ENCODE measurements at regions not wholly inside any gene's neighbourhood (a gene's known extent, or its start where the extent isn't known, plus 50 kb on each side); places are given as distances from the start of the nearest gene placed in this dataset.
A peak's percentile ranks its signal among the peaks of the same experiment; 100 is the strongest.

GRCh38 chr15:53397041-53397616 is 362.3 kb downstream of the WDR72 start:
- no peak for DNase-seq

- DNase-seq: no peak
Observed at GRCh38 chr15:53395871-53396270, 363.6 kb downstream of the WDR72 start.

GRCh38 chr15:53390549-53390948 is 368.9 kb downstream of the WDR72 start:
- DNase-seq: no peak

DNA sequence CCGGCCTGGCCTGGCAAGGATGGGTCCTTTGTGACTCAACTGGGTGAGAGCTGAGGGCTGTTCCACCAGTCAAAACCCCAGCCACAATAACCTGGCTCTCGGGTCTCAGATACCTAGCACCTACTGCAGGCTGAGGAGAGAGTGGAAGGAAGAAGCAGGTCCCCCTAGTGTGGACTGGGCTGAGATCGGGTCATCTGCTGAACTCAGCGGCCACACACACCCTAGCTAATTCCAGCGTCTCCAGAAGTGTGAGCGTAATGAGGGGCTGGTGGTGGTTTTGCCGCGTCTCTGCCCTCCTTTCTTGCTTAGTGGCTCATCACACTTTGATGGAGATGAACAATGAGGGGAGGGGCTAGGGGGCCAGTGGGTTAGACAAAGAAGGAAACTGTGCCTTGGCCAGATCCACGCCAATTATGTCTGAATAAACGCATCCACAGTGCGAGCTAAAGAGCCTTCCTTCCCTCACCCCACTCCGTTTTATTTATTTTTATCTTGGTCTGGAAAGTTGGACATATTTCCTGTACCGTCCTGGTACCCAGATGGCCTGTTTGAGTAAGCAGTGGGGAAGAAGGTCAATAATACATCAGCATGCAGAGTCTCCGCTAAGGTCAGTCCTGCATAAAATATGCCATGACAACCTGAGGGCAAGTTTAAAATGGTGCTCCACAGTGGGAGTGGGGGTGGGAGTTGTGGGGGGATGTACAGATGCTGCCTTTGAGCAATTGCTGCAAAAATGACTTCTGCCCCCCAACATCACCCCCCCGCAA is 370.0 kb downstream of the WDR72 start:
- DNase-seq: no peak

DNA sequence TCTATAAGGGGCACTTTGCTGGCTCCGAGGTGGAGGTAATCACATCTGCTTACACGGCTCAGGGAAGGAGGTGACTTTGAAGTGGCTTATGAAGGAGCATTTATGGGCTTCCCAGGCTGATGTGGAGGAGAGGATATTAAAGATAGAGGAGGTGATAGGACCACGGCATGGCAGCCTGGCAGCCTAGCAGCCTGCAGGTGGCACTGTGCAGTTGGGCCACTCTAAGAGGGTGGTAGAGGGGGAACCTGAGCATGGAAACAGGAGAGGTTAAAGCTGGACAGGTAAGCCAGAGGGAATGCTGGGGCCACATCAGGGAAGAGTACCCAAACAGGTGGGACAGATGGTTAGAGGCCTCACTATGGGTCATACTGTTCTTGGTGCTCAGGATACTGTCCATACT is 375.0 kb downstream of the WDR72 start:
- peak; percentile 1 for DNase-seq

- DNase-seq: no peak
Observed at GRCh38 chr15:53378096-53378800, 381.2 kb downstream of the WDR72 start.

- no peak for DNase-seq
Observed at GRCh38 chr15:53367740-53368139, 391.7 kb downstream of the WDR72 start.

- DNase-seq: no peak
Observed at GRCh38 chr15:53360881-53361280, 398.6 kb downstream of the WDR72 start.

GRCh38 chr15:53359038-53359437 is 400.4 kb downstream of the WDR72 start:
- DNase-seq: no peak

DNA sequence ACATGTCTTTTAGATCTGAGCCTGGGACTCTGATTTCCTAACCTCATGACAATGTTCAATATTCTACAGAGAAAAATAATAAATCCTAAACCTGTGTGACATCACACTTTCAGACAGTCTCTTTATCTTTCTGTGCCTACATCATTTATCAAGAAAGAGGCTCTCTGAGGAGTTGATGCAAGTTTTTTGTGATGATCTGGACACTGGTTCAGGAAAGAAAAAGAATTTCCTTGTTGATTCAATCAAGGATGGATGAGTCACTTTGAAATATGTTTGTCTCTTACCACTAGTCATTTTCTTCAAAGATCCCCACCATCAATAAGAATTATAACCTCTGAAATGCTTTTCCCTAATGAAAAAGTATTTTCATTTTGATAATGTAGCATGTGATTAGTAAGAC is 404.6 kb downstream of the WDR72 start:
- no peak for DNase-seq

GRCh38 chr15:53351373-53351772 is 408.1 kb downstream of the WDR72 start:
- DNase-seq: no peak

DNA sequence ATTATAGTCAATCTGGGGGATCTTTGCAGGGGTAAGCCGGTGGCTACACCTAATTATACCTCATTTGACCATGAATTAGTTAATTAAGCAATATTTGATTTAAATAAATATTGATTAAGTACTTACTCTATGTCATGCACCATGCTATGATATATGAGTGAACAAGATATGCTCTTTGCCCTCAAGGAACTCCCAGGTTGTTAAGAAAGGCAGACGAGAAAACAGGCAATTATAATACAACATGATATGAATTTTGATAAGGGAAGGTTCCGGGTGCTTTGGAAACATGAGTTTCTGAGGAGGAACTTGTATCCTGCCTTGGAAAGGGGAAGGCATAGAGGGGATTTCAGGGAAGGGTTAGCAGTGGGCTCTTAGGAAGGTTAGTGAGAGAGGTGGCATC is 412.9 kb downstream of the WDR72 start:
- no peak for DNase-seq

- no peak for DNase-seq
Observed at GRCh38 chr15:53331328-53332190, 427.9 kb downstream of the WDR72 start.

DNA sequence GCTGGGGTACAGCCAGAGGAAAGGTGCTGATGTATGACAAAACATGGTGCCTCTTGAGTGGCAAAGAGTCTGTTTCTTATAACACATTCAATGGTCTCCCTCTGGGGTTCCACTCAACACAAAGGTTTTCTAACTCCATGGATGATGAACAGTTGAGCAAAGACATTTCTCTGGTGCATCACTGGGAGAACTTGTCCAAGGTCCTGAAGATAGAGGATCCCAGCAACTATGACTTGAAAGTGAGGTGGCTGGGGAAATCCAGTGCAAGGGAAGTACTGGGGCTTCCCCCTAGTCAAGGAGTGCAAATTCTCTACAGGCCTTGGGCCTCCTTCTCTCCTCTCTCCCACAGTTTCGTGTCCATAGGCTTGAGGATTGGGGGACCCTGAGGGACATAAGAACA is 431.1 kb downstream of the WDR72 start:
- no peak for DNase-seq

GRCh38 chr15:53324061-53324460 is 435.4 kb downstream of the WDR72 start:
- DNase-seq: no peak

DNA sequence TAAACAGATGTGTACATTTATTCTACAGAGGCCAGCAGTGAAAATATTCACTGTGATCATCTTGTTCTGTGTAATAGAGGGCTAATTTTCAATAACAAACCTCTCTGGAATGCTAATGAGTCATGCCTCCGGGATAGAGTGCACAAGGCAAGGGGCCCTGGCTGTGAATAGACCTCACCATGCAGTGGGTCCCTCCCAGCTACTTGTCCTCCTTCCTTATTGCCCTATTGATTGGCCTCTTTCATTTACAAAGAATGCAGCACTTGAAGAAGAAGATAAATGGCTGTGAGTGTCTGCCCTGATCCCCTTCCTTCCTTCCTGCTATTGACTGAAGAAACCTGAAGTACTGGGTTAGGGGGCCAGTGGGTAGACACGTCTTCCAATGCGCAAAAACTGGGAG is 436.3 kb downstream of the WDR72 start:
- no peak for DNase-seq

DNA sequence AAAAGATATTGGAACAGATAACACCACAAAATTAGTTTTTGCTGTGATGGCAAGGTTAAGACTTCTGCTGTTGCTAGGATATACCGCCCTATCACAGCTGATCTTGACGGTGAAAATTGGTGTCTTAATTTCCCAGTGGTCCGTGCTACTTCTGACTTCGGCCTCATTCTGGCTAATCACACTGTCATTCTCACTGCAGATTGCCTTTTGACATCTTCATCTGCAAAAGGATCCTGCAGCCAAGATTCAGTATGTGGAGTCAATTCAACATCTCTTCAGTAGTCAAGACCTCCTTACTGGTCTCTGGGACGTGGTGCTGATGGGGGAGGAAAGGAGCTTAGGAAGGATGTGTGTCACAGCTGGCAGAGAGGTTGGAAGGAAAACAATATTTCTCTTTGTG is 438.6 kb downstream of the WDR72 start:
- no peak for DNase-seq

DNA sequence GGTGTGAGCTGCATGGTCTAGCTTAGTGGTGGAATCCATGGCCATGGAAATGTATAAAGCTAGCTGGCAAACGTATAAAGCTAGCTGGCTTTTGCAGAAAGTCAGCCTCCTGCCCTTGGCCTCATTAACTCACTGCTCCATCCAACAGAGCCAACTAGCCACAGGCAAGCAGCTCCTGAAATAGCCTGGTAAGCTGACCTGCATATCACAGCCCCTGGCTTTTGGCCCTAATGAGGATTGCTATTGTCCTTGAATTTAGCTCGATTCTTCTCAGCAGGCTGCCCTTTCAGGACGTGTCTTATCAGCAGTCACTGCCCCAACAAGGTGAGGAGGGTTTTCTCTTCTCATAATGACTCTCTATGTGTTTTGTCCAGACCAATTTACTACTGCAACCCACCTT is 446.8 kb downstream of the WDR72 start:
- no peak for DNase-seq

GRCh38 chr15:53310709-53311108 is 448.8 kb downstream of the WDR72 start:
- DNase-seq: no peak

DNA sequence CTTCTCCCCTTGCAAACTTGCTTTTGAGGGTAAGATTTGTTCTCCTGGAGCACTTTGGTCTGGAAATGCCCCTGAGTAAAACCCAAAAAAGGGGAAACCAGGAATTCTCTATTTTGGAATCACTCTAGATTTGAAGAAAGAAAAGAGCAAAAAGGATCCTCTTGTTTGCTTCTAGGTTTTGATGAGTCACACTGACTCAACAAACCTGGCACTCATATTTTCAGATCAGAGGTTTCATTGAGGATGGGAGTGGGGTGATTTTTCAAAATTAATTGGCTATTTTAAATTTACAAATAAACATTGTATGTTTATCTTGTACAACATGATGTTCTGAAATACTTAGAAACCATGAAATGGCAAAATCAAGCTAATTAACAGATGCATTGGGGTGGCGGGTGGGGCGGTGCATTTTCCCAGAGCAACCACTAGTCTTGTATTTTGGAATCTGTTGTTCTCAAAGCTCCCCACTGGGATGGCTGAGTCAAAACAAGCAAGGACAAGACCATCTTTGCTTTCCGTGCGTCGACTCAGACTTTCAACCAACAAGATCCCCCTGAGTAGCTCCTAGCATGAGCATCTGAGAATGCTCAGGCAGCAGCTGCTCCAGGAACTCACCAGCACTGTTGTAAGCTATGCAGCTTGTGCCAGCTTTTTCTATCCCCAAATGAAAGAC is 451.4 kb downstream of the WDR72 start:
- DNase-seq: no peak

DNA sequence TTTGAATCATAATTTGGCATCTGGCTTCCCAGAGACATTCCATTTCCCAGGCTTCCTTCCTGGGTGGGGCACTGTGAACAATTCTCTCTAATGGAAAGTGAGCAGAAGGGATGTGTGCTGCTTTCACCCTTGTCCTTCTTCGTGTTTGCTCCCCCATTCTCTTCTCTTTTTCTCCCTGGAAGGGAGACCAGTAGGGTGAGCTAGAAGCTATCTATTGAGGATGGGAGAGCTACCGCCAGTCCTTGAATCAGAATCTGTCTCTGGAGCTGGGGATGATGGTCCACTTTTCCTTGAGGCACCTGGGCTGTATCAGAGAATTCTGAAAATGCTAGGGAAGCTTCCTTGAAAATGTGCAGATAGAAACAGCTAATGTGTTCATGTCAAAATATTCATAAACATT is 453.9 kb downstream of the WDR72 start:
- DNase-seq: no peak

GRCh38 chr15:53305101-53305500 is 454.4 kb downstream of the WDR72 start:
- no peak for DNase-seq

DNA sequence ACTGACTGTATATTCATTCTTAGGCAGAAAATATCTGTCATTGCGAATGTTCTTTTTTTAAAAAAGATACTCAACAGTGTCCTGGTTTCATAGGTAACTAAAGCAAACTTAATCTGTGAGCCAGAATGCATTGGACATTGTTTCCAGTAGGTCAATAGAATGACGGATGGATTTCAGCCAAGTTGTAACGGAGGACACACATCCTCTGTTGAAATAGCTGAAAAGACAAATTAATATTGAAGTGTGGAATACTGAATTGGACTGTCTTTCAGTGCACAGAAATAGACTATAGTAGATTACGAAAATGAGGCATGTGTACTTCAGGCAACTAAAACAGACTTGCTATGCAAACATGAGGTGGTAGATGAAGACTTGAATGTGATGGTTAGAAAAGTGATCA is 461.6 kb downstream of the WDR72 start:
- DNase-seq: no peak
